A673 (cell line): ENCODE measurements at regions not wholly inside any gene's neighbourhood (a gene's known extent, or its start where the extent isn't known, plus 50 kb on each side); places are given as distances from the start of the nearest gene placed in this dataset.

Experiments used
- BruUV-seq: library from RNA; stranded (reverse); fragments of 400-500 nt; replicated peaks from 2 replicates; lab custom pipeline; 2021; lab: Mats Ljungman, UMichigan
- CTCF ChIA-PET: fragments of 300-600 bp; sonication (Branson Sonifier 250); formaldehyde crosslinking; loops from one replicate; lab custom pipeline; 2022; ENCODE audit warnings: antibody characterized with exemption; lab: Charles Lee
- POLR2A ChIA-PET: fragments of 300-600 bp; sonication (Branson Sonifier 250); formaldehyde crosslinking; loops from one replicate; lab custom pipeline; 2022; ENCODE audit warnings: antibody characterized with exemption; ENCODE audit not compliant: low non-redundant PET; lab: Charles Lee
- DNase-seq: peaks from one replicate; pipeline ENCODE4 v3.0.0-alpha.2; 2015; ENCODE audit warnings: low spot score
- H3K27ac ChIP-seq: fragments of 200-600 bp; sonication (generic); 2 replicates; pipeline ENCODE4 v1.5.1; 2016; ENCODE audit warnings: mixed run types, low read depth, mild to moderate bottlenecking, mixed read lengths, antibody characterized with exemption, low read length; ENCODE audit not compliant: poor library complexity, severe bottlenecking
- H3K27me3 ChIP-seq: fragments of 200-600 bp; sonication (generic); replicated peaks from 2 replicates; pipeline ENCODE4 v1.6.1; 2017; ENCODE audit warnings: mixed run types, low read depth, mild to moderate bottlenecking, mixed read lengths, antibody characterized with exemption, low read length; ENCODE audit not compliant: insufficient read depth, poor library complexity
- H3K36me3 ChIP-seq: fragments of 200-600 bp; sonication (generic); 2 replicates; pipeline ENCODE4 v1.6.1; 2016; ENCODE audit warnings: mixed run types, mild to moderate bottlenecking, mixed read lengths, antibody characterized with exemption, low read length; ENCODE audit not compliant: insufficient read depth, poor library complexity, severe bottlenecking
- H3K4me1 ChIP-seq: fragments of 200-600 bp; sonication (generic); 2 replicates; pipeline ENCODE4 v1.6.1; 2017; ENCODE audit warnings: mixed run types, mild to moderate bottlenecking, mixed read lengths, antibody characterized with exemption, low read length; ENCODE audit not compliant: insufficient read depth, poor library complexity, severe bottlenecking
- H3K4me3 ChIP-seq: fragments of 200-600 bp; sonication (generic); 2 replicates; pipeline ENCODE4 v1.5.1; 2016; ENCODE audit warnings: low read depth, mixed run types, mild to moderate bottlenecking, mixed read lengths, low read length; ENCODE audit not compliant: poor library complexity, severe bottlenecking
- H3K9me3 ChIP-seq: fragments of 200-600 bp; sonication (generic); 2 replicates; pipeline ENCODE4 v1.6.1; 2016; ENCODE audit warnings: mixed run types, low read depth, mild to moderate bottlenecking, mixed read lengths, antibody characterized with exemption, low read length; ENCODE audit not compliant: poor library complexity, severe bottlenecking
- EZH2 ChIP-seq: fragments of 200-600 bp; sonication (generic); IDR thresholded peaks from 2 replicates; pipeline ENCODE4 v1.6.1; 2017; ENCODE audit warnings: borderline replicate concordance, low read depth, mild to moderate bottlenecking, mixed read lengths, antibody characterized with exemption, low read length; ENCODE audit not compliant: poor library complexity, severe bottlenecking
- intact Hi-C: fragments of 100-400 bp; cut with micrococcal nuclease; formaldehyde crosslinking; loops from one replicate; pipeline ENCODE4 v1.10.0; 2022; ENCODE audit not compliant: unreplicated experiment
- TF ChIP-seq, protein P1 (sequence below): fragments of 300-800, 200-600 bp; sonication (generic); conservative IDR thresholded peaks from 2 replicates; pipeline ENCODE4 v1.5.1; 2017; ENCODE audit warnings: low read depth, mild to moderate bottlenecking, antibody characterized with exemption, low read length, moderate library complexity, mixed read lengths

DNA sequence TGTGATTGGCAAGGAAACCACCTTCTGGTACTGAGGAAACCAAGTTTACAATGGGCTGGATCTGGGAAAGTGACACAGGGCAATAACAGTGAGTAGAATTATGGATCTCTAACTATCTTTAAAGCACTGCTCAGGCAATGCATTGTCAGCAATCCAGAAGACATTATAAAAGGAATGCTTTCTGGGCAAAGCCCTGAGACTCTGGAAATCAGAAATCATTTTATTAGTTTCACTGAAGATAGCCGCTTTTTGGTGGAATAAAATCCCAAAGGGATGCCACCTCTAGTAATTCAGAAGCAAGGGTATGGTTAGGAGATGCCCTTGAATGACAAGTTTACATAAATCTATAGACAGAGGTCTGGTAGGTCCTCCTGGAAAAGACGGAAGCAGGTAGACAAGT is 211.1 kb downstream of the DMRT2 start:
- POLR2A ChIA-PET = no interaction called here
- intact Hi-C loops = no loop called here
- H3K36me3 ChIP-seq = no peaks in the 10 kb centered on the region
- H3K27me3 ChIP-seq = no peaks in the 10 kb centered on the region
- CTCF ChIA-PET = no interaction called here
- no peak for TF ChIP-seq EZH2
- TF ChIP-seq, protein P1, sequence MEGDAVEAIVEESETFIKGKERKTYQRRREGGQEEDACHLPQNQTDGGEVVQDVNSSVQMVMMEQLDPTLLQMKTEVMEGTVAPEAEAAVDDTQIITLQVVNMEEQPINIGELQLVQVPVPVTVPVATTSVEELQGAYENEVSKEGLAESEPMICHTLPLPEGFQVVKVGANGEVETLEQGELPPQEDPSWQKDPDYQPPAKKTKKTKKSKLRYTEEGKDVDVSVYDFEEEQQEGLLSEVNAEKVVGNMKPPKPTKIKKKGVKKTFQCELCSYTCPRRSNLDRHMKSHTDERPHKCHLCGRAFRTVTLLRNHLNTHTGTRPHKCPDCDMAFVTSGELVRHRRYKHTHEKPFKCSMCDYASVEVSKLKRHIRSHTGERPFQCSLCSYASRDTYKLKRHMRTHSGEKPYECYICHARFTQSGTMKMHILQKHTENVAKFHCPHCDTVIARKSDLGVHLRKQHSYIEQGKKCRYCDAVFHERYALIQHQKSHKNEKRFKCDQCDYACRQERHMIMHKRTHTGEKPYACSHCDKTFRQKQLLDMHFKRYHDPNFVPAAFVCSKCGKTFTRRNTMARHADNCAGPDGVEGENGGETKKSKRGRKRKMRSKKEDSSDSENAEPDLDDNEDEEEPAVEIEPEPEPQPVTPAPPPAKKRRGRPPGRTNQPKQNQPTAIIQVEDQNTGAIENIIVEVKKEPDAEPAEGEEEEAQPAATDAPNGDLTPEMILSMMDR = no peak
- no TSS peak for BruUV-seq
- H3K4me1 ChIP-seq = no peaks in the 10 kb centered on the region
- DNase-seq = no peak
- no peaks in the 10 kb centered on the region for H3K9me3 ChIP-seq
- no peak overlapping the region for H3K27ac ChIP-seq
- H3K4me3 ChIP-seq = no peak overlapping the region

DNA sequence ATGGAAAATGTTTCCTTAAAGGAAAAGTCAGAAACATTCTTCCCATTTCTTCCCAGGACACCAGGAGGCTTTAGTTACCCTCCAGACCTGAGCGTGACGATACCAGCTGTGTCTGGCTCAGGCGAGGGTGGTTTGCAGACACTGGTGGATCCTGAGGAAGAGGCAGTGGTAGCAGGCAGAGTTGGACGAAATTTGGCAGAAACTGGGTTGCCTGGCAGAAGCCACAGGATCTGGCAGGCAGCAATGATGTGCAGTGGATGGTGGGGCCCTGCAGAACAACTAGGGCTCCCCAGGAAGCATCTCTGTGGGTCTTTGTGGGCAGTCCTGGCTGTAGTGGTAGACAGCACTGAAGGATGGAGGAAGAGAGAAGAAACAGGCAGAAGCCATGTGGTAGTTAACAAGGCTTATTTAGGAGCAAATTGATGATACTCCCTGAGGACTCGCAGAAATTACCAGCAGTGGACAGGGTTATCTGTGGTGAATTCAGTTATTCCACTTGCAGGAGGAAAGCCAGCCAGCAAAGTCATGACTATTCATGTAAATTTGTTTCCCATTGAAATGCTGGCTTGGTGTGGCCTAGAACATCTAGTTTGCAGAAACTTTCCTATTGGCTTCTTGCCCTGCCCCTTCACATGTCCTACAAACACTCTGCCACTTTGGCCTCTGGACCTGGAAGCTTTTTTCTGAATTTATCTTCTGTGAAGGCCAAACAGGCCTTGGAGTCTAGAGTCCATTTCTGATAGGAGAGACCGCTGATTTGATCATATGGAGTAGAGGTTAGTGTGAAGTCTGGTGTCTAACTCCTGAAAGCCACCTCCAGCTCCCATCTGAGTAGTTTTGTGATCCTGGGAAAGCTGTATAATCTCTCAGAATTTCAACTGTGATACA is 212.0 kb downstream of the DMRT2 start:
- no peaks in the 10 kb centered on the region for H3K36me3 ChIP-seq
- DNase-seq = no peak
- H3K9me3 ChIP-seq = no peaks in the 10 kb centered on the region
- no peak overlapping the region for H3K4me3 ChIP-seq
- H3K4me1 ChIP-seq = no peaks in the 10 kb centered on the region
- no peaks in the 10 kb centered on the region for H3K27me3 ChIP-seq
- TF ChIP-seq EZH2 = no peak
- TF ChIP-seq, protein P1 = no peak
- intact Hi-C loops = no loop called here
- BruUV-seq = no TSS peak
- ChIA-PET POLR2A (no interaction called here), CTCF (no interaction called here)
- no peak overlapping the region for H3K27ac ChIP-seq

DNA sequence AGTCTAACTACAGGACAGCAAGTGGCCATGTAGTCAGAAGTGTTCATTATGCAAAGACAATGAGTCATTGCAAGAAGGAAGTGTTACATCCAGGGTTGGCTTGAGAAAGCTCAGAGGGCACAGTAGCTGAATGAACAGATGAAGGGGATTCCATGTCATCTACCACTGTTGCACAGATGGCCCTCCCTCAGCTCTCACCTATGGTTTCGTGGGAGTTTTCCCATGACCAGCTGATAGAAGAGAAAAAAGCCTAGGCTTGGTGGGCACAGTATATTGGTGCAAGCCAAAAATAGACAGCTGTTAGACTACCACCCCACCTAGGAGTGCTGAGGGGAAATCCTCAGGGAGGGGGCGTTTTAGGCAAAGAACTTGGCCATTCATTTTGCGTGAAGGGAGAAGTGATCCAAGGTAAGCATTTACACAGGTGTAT is 217.0 kb downstream of the DMRT2 start:
- DNase-seq = no peak
- CTCF ChIA-PET = no interaction called here
- no peak overlapping the region for H3K4me3 ChIP-seq
- no peak overlapping the region for H3K27ac ChIP-seq
- H3K36me3 ChIP-seq = no peaks in the 10 kb centered on the region
- TF ChIP-seq, protein P1 = no peak
- no peak for TF ChIP-seq EZH2
- H3K9me3 ChIP-seq = no peaks in the 10 kb centered on the region
- BruUV-seq = no TSS peak
- H3K27me3 ChIP-seq = no peaks in the 10 kb centered on the region
- intact Hi-C loops = no loop called here
- no peaks in the 10 kb centered on the region for H3K4me1 ChIP-seq
- POLR2A ChIA-PET = interaction anchor here (0.6 kb wide), 1 partner anchor 1818 kb away, joined by 6 read pairs; no protein-coding TSS in a partner anchor
